SK-N-SH (cell line): ENCODE measurements at regions not wholly inside any gene's neighbourhood (a gene's known extent, or its start where the extent isn't known, plus 50 kb on each side); places are given as distances from the start of the nearest gene placed in this dataset.

Experiments
- CTCF ChIA-PET: fragments of 300-600, 350-600 bp; formaldehyde crosslinking; extraction: SDS; loops from one replicate; lab custom pipeline; 2021; lab: Yijun Ruan, JAX
- POLR2A ChIA-PET: fragments of 350-600 bp; sonication (Branson Sonifier 250); formaldehyde crosslinking; extraction: SDS; loops from one replicate; lab custom pipeline; 2020; ENCODE audit warnings: antibody characterized with exemption, inconsistent platforms; lab: Yijun Ruan, JAX
- DNase-seq: peaks from one replicate; pipeline ENCODE4 v3.0.0; 2012
- H2AFZ ChIP-seq: fragments of 200-600 bp; sonication (generic); 2 replicates; pipeline ENCODE4 v1.8.1; 2016; ENCODE audit warnings: antibody characterized with exemption, mild to moderate bottlenecking, low read depth
- H3F3A ChIP-seq: fragments of 200-600 bp; sonication (generic); replicated peaks from 2 replicates; pipeline ENCODE3; 2016; ENCODE audit warnings: antibody characterized with exemption, mild to moderate bottlenecking; ENCODE audit not compliant: insufficient read depth
- H3K27ac ChIP-seq, 2 experiments: fragments of 200-500 bp in 1 of 2; fragments of 200-600 bp in 1 of 2; sonication (Bioruptor generic) in 1 of 2; sonication (generic), shearing (Covaris generic) in 1 of 2; 2 replicates each; pipeline versions ENCODE4 v1.5.1 to v1.6.1; 2014 to 2016; ENCODE audit warnings: low read depth in 2 of 2, inconsistent platforms in 1 of 2, low read length in 1 of 2, mild to moderate bottlenecking in 1 of 2, mixed read lengths in 1 of 2
- H3K27me3 ChIP-seq: fragments of 200-600 bp; sonication (generic), shearing (Covaris generic); 2 replicates; pipeline ENCODE4 v1.6.1; 2016; ENCODE audit warnings: mixed run types; ENCODE audit not compliant: insufficient read depth
- H3K36me3 ChIP-seq, 2 experiments: fragments of 200-500 bp in 1 of 2; fragments of 200-600 bp in 1 of 2; sonication (Bioruptor generic) in 1 of 2; sonication (generic) in 1 of 2; replicated peaks in 1 of 2; 2 replicates each; pipeline versions ENCODE3 to v1.5.1; 2014 to 2016; ENCODE audit warnings: low read length in 1 of 2, mild to moderate bottlenecking in 1 of 2; ENCODE audit not compliant: insufficient read depth in 2 of 2, control insufficient read depth in 1 of 2
- H3K4me1 ChIP-seq, 2 experiments: fragments of 200-500 bp in 1 of 2; fragments of 200-600 bp in 1 of 2; sonication (Bioruptor generic) in 1 of 2; sonication (generic), shearing (Covaris generic) in 1 of 2; 2 replicates each; pipeline versions ENCODE4 v1.5.1 to v1.6.1; 2014 to 2016; ENCODE audit warnings: low read depth in 1 of 2, low read length in 1 of 2, mixed run types in 1 of 2; ENCODE audit not compliant: insufficient read depth in 2 of 2, control insufficient read depth in 1 of 2
- H3K4me2 ChIP-seq: fragments of 200-600 bp; sonication (generic), shearing (Covaris generic); 2 replicates; pipeline ENCODE4 v1.6.1; 2017; ENCODE audit warnings: mixed run types
- H3K4me3 ChIP-seq, 2 experiments: fragments of 200-500 bp in 1 of 2; fragments of 200-600 bp in 1 of 2; sonication (Bioruptor generic) in 1 of 2; sonication (generic), shearing (Covaris generic) in 1 of 2; 2 replicates each; pipeline versions ENCODE4 v1.5.1 to v1.8.1; 2014 to 2016; ENCODE audit warnings: low read depth in 2 of 2, inconsistent platforms in 1 of 2, low read length in 1 of 2, mild to moderate bottlenecking in 1 of 2, mixed read lengths in 1 of 2, moderate library complexity in 1 of 2
- H3K79me2 ChIP-seq: fragments of 200-600 bp; sonication (generic); 2 replicates; pipeline ENCODE4 v1.8.1; 2017; ENCODE audit warnings: mild to moderate bottlenecking; ENCODE audit not compliant: insufficient read depth
- H3K9ac ChIP-seq: fragments of 200-600 bp; sonication (generic); 2 replicates; pipeline ENCODE4 v1.6.1; 2017; ENCODE audit warnings: mixed run types
- H3K9me2 ChIP-seq: fragments of 200-600 bp; sonication (generic); 2 replicates; pipeline ENCODE4 v1.6.1; 2017; ENCODE audit warnings: mixed run types
- H3K9me3 ChIP-seq: fragments of 200-600 bp; sonication (generic); 2 replicates; pipeline ENCODE4 v1.6.1; 2017; ENCODE audit warnings: mixed run types, mild to moderate bottlenecking, moderate library complexity
- H4K20me1 ChIP-seq: fragments of 200-600 bp; sonication (generic); 2 replicates; pipeline ENCODE4 v1.6.1; 2017; ENCODE audit warnings: mild to moderate bottlenecking, mixed run types; ENCODE audit not compliant: insufficient read depth
- CHD2 ChIP-seq: fragments of 150-350 bp; IDR thresholded peaks from 2 replicates; pipeline ENCODE4 v1.6.1; 2018; ENCODE audit warnings: low read length; ENCODE audit not compliant: partially characterized antibody
- CTCF ChIP-seq: fragments of 200-600 bp; sonication (generic); IDR thresholded peaks from 2 replicates; pipeline ENCODE4 v1.6.1; 2017; ENCODE audit warnings: antibody characterized with exemption, mild to moderate bottlenecking, moderate library complexity
- EP300 ChIP-seq, 2 experiments: IDR thresholded peaks; 2 replicates each; pipeline versions ENCODE4 v1.4.0 to v1.6.1; 2012; ENCODE audit warnings: borderline replicate concordance in 1 of 2, low read depth in 1 of 2, low read length in 1 of 2
- FOSL2 ChIP-seq: IDR thresholded peaks from 2 replicates; pipeline ENCODE4 v1.4.0; 2012; ENCODE audit warnings: low read depth, mild to moderate bottlenecking, moderate library complexity, borderline replicate concordance
- FOXJ3 ChIP-seq: sonication (generic); formaldehyde crosslinking; IDR thresholded peaks from 2 replicates; pipeline ENCODE4 v1.5.1; 2020; ENCODE audit warnings: mild to moderate bottlenecking, missing genetic modification reagents
- FOXM1 ChIP-seq: IDR thresholded peaks from 2 replicates; pipeline ENCODE4 v1.4.0; 2012; ENCODE audit warnings: low read depth, mild to moderate bottlenecking
- GATA2 ChIP-seq: sonication (generic); formaldehyde crosslinking; IDR thresholded peaks from 2 replicates; pipeline ENCODE4 v1.5.0; 2020; ENCODE audit warnings: mild to moderate bottlenecking, missing genetic modification reagents
- JUND ChIP-seq: IDR thresholded peaks from 2 replicates; pipeline ENCODE4 v1.4.0; 2012
- MXI1 ChIP-seq: IDR thresholded peaks from 2 replicates; pipeline ENCODE4 v1.6.1; 2012; ENCODE audit warnings: mild to moderate bottlenecking, low read depth, low read length, improper control_type of control experiment
- POLR2AphosphoS5 ChIP-seq: IDR thresholded peaks from 2 replicates; pipeline ENCODE4 v1.6.1; 2012; ENCODE audit warnings: low read depth, low read length
- RAD21 ChIP-seq: IDR thresholded peaks from 2 replicates; pipeline ENCODE4 v1.6.1; 2012; ENCODE audit warnings: mild to moderate bottlenecking, low read length
- RCOR1 ChIP-seq: fragments of 150-350 bp; IDR thresholded peaks from 2 replicates; pipeline ENCODE4 v1.6.1; 2017; ENCODE audit warnings: antibody characterized with exemption, low read length
- REST ChIP-seq: IDR thresholded peaks from 2 replicates; pipeline ENCODE4 v1.6.1; 2012; ENCODE audit warnings: mild to moderate bottlenecking, low read depth, low read length, moderate library complexity
- RFX5 ChIP-seq: IDR thresholded peaks from 2 replicates; pipeline ENCODE4 v1.6.1; 2012; ENCODE audit warnings: mild to moderate bottlenecking, improper control_type of control experiment, low read length
- SMC3 ChIP-seq: IDR thresholded peaks from 2 replicates; pipeline ENCODE4 v1.6.1; 2012; ENCODE audit warnings: low read depth, low read length, improper control_type of control experiment
- TAF1 ChIP-seq: IDR thresholded peaks from 2 replicates; pipeline ENCODE4 v1.6.1; 2012; ENCODE audit warnings: low read depth, mild to moderate bottlenecking, low read length, moderate library complexity, borderline replicate concordance
- TCF12 ChIP-seq: IDR thresholded peaks from 2 replicates; pipeline ENCODE4 v1.4.0; 2012
- YY1 ChIP-seq: IDR thresholded peaks from 2 replicates; pipeline ENCODE4 v1.4.0; 2012; ENCODE audit warnings: low read depth, mild to moderate bottlenecking
- WGBS: methylation state at CpG from one replicate; pipeline ENCODE4 v1.1.6; 2017; ENCODE audit warnings: low lambda C conversion rate; 5-methylcytosine and 5-hydroxymethylcytosine counted together
- TF ChIP-seq, protein P1 (sequence below): IDR thresholded peaks from 2 replicates; pipeline ENCODE4 v1.4.0; 2012; ENCODE audit warnings: low read depth, borderline replicate concordance

- Histone ChIP-seq H3K9ac (no peak overlapping the region), H4K20me1 (no peaks in the 10 kb centered on the region), H3F3A (peaks cover 4% of the 10 kb centered on the region), H3K9me2 (no peaks in the 10 kb centered on the region), H3K36me3 (no peaks in the 10 kb centered on the region), H3K27ac (peak overlapping the region in 1 of 2 experiments; percentile 100; a peak in 2 of 4 replicates), H2AFZ (peak overlapping the region; percentile 67), H3K79me2 (no peaks in the 10 kb centered on the region), H3K4me2 (no peak overlapping the region), H3K27me3 (no peaks in the 10 kb centered on the region), H3K4me3 (no peak overlapping the region), H3K9me3 (no peaks in the 10 kb centered on the region), H3K4me1 (peaks cover 27 to 70% of the 10 kb centered on the region in 2 experiments; a peak in 3 of 4 replicates)
- POLR2A ChIA-PET, result interaction anchor here (0.8 to 2.3 kb wide), 9 partner anchors 56 to 424 kb away, joined by 3 to 12 read pairs (median 4); partner anchors contain the start of gene HAND2
- TF ChIP-seq MXI1 (peak; percentile 83; the same call in 1 of the 2 replicates), RAD21 (peak; percentile 2; the same call in 1 of the 2 replicates), EP300 (IDR thresholded peaks at IDR 0.05; ENCODE audit: borderline replicate concordance in 1 of 2, low read depth in 1 of 2, low read length in 1 of 2) (peak in 1 of 2 experiments; percentile 87; a peak in 2 of 4 replicates), CHD2 (peak; percentile 32), FOXM1 (no peak), GATA2 (peak; percentile 89), RCOR1 (no peak; the same call in none of the 2 replicates), YY1 (no peak), FOXJ3 (CRISPR knock-in tag) (peak; percentile 76; the same call in 1 of the 2 replicates), TCF12 (no peak)
- CTCF ChIA-PET, result interaction anchor here (0.5 to 2.1 kb wide), 3 partner anchors 56 to 427 kb away, joined by 3 to 11 read pairs (median 3); partner anchors contain the start of gene HAND2
- peak; percentile 32 for DNase-seq
- 25% methylated on average over 5 of the region's 5 CpGs for WGBS
These were observed 348.4 kb downstream of the FBXO8 start for GRCh38 chr4:173934933-173935620.

DNA sequence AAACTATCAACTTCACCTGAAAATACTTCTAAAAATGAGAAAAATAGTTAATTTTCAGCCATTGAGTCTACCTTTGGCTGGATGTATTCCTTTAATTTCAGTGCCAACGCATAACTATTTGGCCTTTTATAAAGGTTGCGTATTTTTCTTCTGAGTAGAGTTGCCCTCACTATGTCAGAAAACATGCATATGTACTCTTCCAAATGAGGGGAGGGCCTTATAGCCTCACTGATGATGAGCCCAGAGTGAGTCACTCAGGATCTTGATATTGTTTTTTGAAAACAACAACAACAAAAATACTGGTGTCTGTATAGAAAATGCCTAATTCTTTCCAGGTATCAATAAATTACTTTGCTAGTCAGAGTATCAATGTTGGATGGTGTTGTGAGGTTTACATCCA lies 349.3 kb downstream of the FBXO8 start:
- TF ChIP-seq, protein P1, sequence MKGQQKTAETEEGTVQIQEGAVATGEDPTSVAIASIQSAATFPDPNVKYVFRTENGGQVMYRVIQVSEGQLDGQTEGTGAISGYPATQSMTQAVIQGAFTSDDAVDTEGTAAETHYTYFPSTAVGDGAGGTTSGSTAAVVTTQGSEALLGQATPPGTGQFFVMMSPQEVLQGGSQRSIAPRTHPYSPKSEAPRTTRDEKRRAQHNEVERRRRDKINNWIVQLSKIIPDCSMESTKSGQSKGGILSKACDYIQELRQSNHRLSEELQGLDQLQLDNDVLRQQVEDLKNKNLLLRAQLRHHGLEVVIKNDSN, result no peak
- TF ChIP-seq REST (no peak), RFX5 (no peak), POLR2AphosphoS5 (no peak), CTCF (no peak), TAF1 (no peak), SMC3 (no peak), FOSL2 (peak; percentile 75), CHD2 (no peak), JUND (peak; percentile 59; the same call in 1 of the 2 replicates), FOXM1 (no peak)
- Histone ChIP-seq H3K4me2 (no peak overlapping the region), H3K79me2 (no peaks in the 10 kb centered on the region), H3K27me3 (no peaks in the 10 kb centered on the region), H3K36me3 (no peaks in the 10 kb centered on the region), H3F3A (peaks cover 4% of the 10 kb centered on the region), H4K20me1 (no peaks in the 10 kb centered on the region), H3K4me3 (no peak overlapping the region), H3K27ac (peak overlapping the region in 1 of 2 experiments; percentile 100; a peak in 2 of 4 replicates), H3K9me3 (no peaks in the 10 kb centered on the region), H3K9me2 (no peaks in the 10 kb centered on the region), H2AFZ (no peak overlapping the region), H3K9ac (no peak overlapping the region), H3K4me1 (peaks cover 28 to 74% of the 10 kb centered on the region in 2 experiments; a peak in 3 of 4 replicates)
- 27% methylated on average over 2 of the region's 2 CpGs for WGBS
- POLR2A ChIA-PET, result interaction anchor here (1.5 to 2.3 kb wide), 3 partner anchors 168 to 411 kb away, joined by 5 to 9 read pairs (median 7); partner anchors contain the start of gene HAND2
- CTCF ChIA-PET, result interaction anchor here (2.1 kb wide), 1 partner anchor 57 kb away, joined by 11 read pairs; no protein-coding TSS in a partner anchor
- DNase-seq, result no peak
